HL-60 (cell line): ENCODE measurements at regions not wholly inside any gene's neighbourhood (a gene's known extent, or its start where the extent isn't known, plus 50 kb on each side); places are given as distances from the start of the nearest gene placed in this dataset.

ENCODE experiments used
- CTCF ChIP-seq: IDR thresholded peaks from one replicate; pipeline ENCODE4 v1.5.1; 2011; ENCODE audit warnings: low read length, control low read depth, inconsistent platforms; ENCODE audit not compliant: insufficient read depth
- POLR2AphosphoS5 ChIP-seq: IDR thresholded peaks from 2 replicates; pipeline ENCODE4 v1.6.1; 2012; ENCODE audit warnings: low read depth

DNA sequence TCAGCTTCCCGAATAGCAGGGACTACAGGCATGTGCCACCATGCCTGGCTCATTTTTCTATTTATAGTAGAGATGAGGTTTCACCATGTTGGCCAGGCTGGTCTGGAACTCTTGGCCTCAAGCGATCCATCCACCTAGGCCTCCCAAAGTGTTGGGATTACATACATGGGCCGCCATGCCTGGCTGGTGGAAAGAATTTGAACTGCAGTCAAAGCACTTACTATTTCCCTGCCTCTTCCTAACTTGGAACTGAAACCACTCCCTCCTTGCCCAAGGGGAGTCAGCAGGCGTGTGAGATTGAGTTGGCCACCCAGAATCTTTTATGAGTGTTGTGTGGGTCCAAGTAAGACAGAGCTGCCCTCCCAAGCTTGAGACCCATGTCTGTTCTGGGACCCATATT lies 86.1 kb upstream of the PTPN3 start:
- no peak for TF ChIP-seq CTCF
- TF ChIP-seq POLR2AphosphoS5, result no peak
